GM19193 (cell line): ENCODE measurements at regions not wholly inside any gene's neighbourhood (a gene's known extent, or its start where the extent isn't known, plus 50 kb on each side); places are given as distances from the start of the nearest gene placed in this dataset.

Experiments used
- POLR2A ChIP-seq: IDR thresholded peaks from 4 replicates; pipeline ENCODE4 v1.6.1; 2011; ENCODE audit not compliant: insufficient read depth, insufficient read length; ENCODE audit errors: extremely low read depth

DNA sequence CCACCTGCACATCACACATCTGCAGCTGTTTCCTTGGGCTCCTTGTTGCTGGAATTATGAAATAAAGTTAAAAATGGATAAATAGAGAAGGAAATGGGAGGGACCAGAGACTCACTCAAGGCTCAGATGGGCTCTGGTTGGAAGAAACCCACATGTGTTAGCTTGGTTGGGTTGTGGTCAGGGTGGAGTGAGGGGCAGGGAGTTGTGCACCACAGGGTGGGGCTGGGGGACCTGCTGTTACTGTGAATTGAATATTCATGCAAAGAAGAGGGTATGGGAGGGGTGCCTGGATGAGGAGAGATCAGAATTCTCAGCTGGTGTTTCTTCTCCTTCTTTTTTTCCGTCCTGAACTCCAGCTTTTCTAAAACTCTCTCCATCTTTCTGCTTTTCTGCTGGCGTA, 320.7 kb downstream of the MAP2K4 start:
- TF ChIP-seq POLR2A: no peak

GRCh38 chr17:12342161-12342560, 321.5 kb downstream of the MAP2K4 start:
- no peak for TF ChIP-seq POLR2A

GRCh38 chr17:12342609-12343435, 322.1 kb downstream of the MAP2K4 start:
- no peak for TF ChIP-seq POLR2A

DNA sequence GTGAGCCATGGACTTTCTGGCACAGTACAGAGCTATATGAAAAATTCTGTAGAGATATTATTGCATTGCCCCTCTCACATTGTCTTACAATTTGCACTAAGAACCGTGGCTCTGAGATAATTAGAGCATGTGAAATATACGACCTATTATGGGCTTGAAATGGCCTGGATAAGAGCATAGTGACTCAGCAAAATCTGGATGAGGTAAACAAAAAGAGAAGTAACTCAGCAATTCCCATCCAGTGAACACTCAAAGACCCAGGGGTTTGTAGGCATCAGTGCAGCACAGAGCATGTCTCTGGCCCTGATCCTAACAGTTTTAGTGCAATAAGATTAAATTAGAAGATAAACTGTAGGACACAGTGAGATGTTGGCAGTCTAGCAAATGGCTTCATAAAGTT, 317.2 kb upstream of the MYOCD start:
- TF ChIP-seq POLR2A: no peak

GRCh38 chr17:12349297-12349696, 316.4 kb upstream of the MYOCD start:
- no peak for TF ChIP-seq POLR2A

DNA sequence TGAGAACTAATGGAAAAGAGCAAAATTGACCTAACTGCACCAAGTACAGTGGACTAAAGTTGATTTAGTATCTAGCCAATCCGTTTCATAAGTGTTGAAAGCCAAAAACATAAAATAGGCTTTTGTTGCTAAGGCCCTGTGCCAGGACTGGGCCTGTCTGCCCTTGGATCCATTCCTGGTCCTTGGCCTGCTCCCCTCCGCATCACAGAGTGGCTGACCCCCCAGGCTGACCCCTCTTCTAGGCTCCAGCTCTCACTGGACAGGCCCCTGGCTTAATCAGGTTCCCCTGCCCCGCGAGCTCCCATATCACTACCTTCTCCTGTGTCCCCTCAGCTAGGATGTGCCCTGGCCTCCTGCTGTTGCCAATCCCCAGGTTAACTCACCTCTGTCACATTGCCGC, 313.6 kb upstream of the MYOCD start:
- no peak for TF ChIP-seq POLR2A

- TF ChIP-seq POLR2A: no peak
Measured at GRCh38 chr17:12357600-12357999, 308.1 kb upstream of the MYOCD start.

DNA sequence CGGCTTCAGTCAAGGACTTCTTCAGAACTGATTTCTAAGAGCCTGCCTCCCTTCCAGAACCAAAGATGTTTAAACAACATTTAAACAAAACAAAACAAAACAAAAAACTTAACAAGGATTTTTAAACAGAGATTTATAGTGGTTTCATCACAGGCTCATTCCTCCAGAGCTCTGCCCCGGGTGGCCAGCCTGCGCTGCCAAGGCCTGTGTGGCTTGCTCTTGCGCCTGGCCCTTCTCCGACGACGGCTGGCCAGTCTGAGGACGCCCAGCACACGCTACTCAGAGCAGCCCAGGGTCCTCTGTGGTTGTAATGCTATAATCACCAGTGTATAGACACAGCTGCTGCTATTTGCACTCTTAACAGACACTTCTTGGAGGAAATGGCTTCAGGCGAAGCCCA, 307.2 kb upstream of the MYOCD start:
- no peak for TF ChIP-seq POLR2A

DNA sequence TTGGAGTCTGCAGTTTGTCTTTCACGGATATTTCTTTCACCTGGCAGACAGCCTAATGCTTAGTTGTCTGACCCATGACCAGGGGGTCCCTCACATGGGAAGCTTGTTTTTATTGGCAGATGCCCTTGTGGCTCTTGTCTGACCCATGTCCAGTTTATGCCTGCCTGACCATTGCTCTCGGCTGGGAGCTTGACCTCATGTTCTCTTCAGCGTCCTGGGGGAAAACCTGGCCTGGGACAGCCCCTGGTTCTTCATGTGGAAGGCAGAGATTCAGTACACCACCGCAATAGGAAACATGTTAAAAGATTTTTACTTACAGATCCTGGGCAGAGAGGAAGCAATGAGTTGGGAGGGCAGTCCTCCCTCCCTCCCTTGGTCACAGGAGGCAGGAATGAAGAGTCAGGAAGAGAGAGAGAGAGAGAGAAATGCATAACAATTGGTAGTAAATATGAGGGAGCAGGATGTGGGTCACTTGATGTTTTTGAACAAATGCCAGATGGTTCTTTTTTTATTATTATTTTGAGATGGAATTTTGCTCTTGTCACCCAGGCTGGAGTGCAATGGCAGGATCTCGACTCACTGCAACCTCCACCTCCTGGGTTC, 302.7 kb upstream of the MYOCD start:
- TF ChIP-seq POLR2A: no peak

GRCh38 chr17:12365805-12366204, 299.9 kb upstream of the MYOCD start:
- no peak for TF ChIP-seq POLR2A

DNA sequence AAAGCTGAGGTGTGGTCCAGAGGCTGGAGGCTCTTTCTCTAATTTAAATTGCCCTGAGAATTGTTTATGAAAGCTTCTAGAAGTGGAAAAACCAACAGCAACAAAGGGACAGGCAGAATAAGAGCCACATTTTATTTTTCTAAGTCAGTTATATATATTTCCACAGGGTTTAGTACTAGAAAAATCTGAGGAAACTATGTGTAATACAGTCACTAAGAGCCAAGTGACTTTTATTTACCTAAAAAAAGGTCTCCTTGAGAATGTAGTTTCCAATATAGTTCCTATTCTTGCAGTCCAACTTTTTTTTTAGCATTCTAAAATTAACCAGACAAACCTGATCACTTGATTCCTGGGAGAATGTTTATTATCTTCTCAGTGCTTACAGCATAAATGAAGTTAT, 296.6 kb upstream of the MYOCD start:
- TF ChIP-seq POLR2A: no peak

DNA sequence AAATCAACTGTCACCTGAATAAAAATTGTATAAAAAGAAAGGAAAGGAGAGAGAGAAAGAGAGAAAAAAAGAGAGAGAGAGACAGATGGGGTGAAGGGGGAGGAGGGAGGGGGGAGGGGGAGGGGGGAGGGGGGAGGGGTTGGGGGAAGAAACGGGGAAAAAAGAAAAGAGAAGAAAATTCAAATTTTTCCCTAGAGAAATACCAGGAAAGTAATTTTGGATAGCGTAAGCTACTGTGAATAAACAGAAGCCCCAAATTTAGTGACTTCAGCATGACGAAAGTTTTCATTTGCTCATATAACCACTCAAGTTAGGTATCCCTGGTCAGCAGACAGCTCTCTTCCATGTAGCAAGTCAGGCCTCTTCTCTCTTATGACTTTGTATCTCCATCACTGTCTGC, 289.4 kb upstream of the MYOCD start:
- TF ChIP-seq POLR2A: no peak

- no peak for TF ChIP-seq POLR2A
Measured at GRCh38 chr17:12386225-12386624, 279.5 kb upstream of the MYOCD start.

GRCh38 chr17:12388226-12388625, 277.5 kb upstream of the MYOCD start:
- no peak for TF ChIP-seq POLR2A

DNA sequence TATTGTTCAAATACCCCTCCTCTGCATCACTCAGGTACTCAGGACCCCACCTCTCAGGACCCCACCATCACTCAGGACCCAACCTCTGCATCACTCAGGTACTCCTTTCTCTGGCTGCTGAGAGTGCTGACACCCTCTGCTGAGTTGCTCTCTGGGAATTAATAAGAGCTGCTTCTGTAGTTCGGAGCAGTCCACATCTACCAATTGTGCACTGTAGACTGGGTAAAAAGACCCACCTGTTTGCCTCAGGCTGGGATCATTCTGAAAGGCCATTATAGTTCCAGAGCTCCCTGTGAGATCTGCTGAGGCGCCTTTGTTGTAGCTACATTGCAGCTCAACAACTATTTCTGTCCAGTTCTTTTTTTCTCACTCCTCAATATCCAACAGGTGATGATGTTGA, 276.3 kb upstream of the MYOCD start:
- TF ChIP-seq POLR2A: no peak

DNA sequence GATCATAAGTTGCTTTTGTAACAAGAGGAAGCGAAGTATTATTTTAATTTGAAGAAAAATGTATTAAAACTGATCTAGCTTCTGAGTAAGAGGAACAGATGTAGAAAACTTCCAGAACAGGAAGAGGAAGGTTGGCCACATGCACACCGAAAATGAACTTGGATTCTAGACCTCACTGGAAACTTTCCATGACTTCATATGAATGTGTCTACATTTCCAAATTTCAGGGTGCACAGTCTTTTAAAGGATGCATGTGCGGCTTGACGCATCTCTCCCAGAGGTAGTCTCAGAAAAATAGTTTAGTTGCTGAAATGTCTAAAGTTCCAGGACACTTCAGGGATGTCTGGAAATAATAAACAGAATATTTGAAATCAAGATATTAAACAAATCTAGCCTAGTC, 275.1 kb upstream of the MYOCD start:
- no peak for TF ChIP-seq POLR2A
